WTC11 (cell line): ENCODE measurements at regions not wholly inside any gene's neighbourhood (a gene's known extent, or its start where the extent isn't known, plus 50 kb on each side); places are given as distances from the start of the nearest gene placed in this dataset.

Source experiments
- ATF1 ChIP-seq: sonication (generic); formaldehyde crosslinking; IDR thresholded peaks from 2 replicates; pipeline ENCODE4 v1.8.1; 2023; ENCODE audit warnings: mild to moderate bottlenecking, moderate library complexity, missing genetic modification reagents
- CREB1 ChIP-seq: sonication (generic); formaldehyde crosslinking; IDR thresholded peaks from 2 replicates; pipeline ENCODE4 v1.8.0; 2023; ENCODE audit warnings: mild to moderate bottlenecking, missing genetic modification reagents
- ELF4 ChIP-seq: sonication (generic); formaldehyde crosslinking; IDR thresholded peaks from 2 replicates; pipeline ENCODE4 v1.8.1; 2022; ENCODE audit warnings: low read depth, mild to moderate bottlenecking, moderate library complexity, missing genetic modification reagents
- JUN ChIP-seq: sonication (generic); formaldehyde crosslinking; IDR thresholded peaks from 2 replicates; pipeline ENCODE4 v1.8.0; 2023; ENCODE audit warnings: mild to moderate bottlenecking, missing genetic modification reagents
- MYBL2 ChIP-seq: sonication (generic); formaldehyde crosslinking; IDR thresholded peaks from 2 replicates; pipeline ENCODE4 v1.8.1; 2023; ENCODE audit warnings: mild to moderate bottlenecking, moderate library complexity, missing genetic modification reagents
- SP1 ChIP-seq: sonication (generic); formaldehyde crosslinking; conservative IDR thresholded peaks from 2 replicates; pipeline ENCODE4 v1.8.1; 2022; ENCODE audit warnings: missing genetic modification reagents
- TEAD1 ChIP-seq: sonication (generic); formaldehyde crosslinking; IDR thresholded peaks from 2 replicates; pipeline ENCODE4 v1.8.0; 2022; ENCODE audit warnings: mild to moderate bottlenecking, missing genetic modification reagents
- ZBTB21 ChIP-seq: sonication (generic); formaldehyde crosslinking; IDR thresholded peaks from 2 replicates; pipeline ENCODE4 v1.8.1; 2023; ENCODE audit warnings: mild to moderate bottlenecking, missing genetic modification reagents, borderline replicate concordance
- ZNF317 ChIP-seq: sonication (generic); formaldehyde crosslinking; IDR thresholded peaks from 2 replicates; pipeline ENCODE4 v1.8.1; 2023; ENCODE audit warnings: low read depth, mild to moderate bottlenecking, moderate library complexity, missing genetic modification reagents, borderline replicate concordance
- TF ChIP-seq, protein P1 (sequence below): sonication (generic); formaldehyde crosslinking; IDR thresholded peaks from 2 replicates; pipeline ENCODE4 v1.8.1; 2023; ENCODE audit warnings: mild to moderate bottlenecking, missing genetic modification reagents
- TF ChIP-seq, protein P2 (sequence below): fragments of 200-600 bp; IDR thresholded peaks from 2 replicates; pipeline ENCODE4 v1.8.0; 2022; ENCODE audit warnings: antibody characterized with exemption
- TF ChIP-seq, protein P3 (sequence below): sonication (generic); formaldehyde crosslinking; IDR thresholded peaks from 2 replicates; pipeline ENCODE4 v1.8.1; 2023; ENCODE audit warnings: mild to moderate bottlenecking, missing genetic modification reagents
- TF ChIP-seq, protein P4 (sequence below): sonication (generic); formaldehyde crosslinking; IDR thresholded peaks from 2 replicates; pipeline ENCODE4 v1.8.1; 2023; ENCODE audit warnings: mild to moderate bottlenecking, missing genetic modification reagents, moderate library complexity

DNA sequence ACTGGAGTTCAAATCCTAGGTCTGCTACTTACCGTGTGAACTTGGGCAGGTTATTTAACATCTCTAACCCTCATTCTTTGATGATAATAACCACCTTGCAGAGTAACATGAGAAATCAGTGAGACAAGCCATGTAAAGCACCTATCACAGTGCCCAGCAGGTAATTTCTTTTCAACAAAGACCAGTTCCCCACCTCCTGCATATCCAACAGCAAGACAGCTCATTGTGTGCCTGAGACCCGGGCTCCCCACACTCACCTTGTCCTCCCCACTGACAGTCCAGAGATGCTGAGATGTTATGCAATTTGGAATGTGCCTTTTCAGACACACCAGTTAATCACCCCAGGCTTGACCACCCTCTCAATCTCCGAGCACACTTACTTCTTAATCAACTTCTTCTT, 367.6 kb upstream of the DAB1 start:
- TF ChIP-seq ZBTB21 (CRISPR knock-in tag) (no peak), ZNF317 (CRISPR knock-in tag) (no peak), JUN (no peak), TEAD1 (CRISPR knock-in tag) (no peak), SP1 (CRISPR knock-in tag) (no peak), CREB1 (CRISPR knock-in tag) (no peak), MYBL2 (CRISPR knock-in tag) (no peak), ELF4 (CRISPR knock-in tag) (no peak), ATF1 (CRISPR knock-in tag) (no peak)
- TF ChIP-seq, protein P1, sequence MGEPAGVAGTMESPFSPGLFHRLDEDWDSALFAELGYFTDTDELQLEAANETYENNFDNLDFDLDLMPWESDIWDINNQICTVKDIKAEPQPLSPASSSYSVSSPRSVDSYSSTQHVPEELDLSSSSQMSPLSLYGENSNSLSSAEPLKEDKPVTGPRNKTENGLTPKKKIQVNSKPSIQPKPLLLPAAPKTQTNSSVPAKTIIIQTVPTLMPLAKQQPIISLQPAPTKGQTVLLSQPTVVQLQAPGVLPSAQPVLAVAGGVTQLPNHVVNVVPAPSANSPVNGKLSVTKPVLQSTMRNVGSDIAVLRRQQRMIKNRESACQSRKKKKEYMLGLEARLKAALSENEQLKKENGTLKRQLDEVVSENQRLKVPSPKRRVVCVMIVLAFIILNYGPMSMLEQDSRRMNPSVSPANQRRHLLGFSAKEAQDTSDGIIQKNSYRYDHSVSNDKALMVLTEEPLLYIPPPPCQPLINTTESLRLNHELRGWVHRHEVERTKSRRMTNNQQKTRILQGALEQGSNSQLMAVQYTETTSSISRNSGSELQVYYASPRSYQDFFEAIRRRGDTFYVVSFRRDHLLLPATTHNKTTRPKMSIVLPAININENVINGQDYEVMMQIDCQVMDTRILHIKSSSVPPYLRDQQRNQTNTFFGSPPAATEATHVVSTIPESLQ = no peak
- TF ChIP-seq, protein P2, sequence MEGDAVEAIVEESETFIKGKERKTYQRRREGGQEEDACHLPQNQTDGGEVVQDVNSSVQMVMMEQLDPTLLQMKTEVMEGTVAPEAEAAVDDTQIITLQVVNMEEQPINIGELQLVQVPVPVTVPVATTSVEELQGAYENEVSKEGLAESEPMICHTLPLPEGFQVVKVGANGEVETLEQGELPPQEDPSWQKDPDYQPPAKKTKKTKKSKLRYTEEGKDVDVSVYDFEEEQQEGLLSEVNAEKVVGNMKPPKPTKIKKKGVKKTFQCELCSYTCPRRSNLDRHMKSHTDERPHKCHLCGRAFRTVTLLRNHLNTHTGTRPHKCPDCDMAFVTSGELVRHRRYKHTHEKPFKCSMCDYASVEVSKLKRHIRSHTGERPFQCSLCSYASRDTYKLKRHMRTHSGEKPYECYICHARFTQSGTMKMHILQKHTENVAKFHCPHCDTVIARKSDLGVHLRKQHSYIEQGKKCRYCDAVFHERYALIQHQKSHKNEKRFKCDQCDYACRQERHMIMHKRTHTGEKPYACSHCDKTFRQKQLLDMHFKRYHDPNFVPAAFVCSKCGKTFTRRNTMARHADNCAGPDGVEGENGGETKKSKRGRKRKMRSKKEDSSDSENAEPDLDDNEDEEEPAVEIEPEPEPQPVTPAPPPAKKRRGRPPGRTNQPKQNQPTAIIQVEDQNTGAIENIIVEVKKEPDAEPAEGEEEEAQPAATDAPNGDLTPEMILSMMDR = no peak
- TF ChIP-seq, protein P3, sequence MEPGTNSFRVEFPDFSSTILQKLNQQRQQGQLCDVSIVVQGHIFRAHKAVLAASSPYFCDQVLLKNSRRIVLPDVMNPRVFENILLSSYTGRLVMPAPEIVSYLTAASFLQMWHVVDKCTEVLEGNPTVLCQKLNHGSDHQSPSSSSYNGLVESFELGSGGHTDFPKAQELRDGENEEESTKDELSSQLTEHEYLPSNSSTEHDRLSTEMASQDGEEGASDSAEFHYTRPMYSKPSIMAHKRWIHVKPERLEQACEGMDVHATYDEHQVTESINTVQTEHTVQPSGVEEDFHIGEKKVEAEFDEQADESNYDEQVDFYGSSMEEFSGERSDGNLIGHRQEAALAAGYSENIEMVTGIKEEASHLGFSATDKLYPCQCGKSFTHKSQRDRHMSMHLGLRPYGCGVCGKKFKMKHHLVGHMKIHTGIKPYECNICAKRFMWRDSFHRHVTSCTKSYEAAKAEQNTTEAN (CRISPR knock-in tag) = no peak
- TF ChIP-seq, protein P4, sequence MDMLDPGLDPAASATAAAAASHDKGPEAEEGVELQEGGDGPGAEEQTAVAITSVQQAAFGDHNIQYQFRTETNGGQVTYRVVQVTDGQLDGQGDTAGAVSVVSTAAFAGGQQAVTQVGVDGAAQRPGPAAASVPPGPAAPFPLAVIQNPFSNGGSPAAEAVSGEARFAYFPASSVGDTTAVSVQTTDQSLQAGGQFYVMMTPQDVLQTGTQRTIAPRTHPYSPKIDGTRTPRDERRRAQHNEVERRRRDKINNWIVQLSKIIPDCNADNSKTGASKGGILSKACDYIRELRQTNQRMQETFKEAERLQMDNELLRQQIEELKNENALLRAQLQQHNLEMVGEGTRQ = no peak
